ENCODE measurements at regions not wholly inside any gene's neighbourhood (a gene's known extent, or its start where the extent isn't known, plus 50 kb on each side); places are given as distances from the start of the nearest gene placed in this dataset.

- TF ChIP-seq, protein P1, sequence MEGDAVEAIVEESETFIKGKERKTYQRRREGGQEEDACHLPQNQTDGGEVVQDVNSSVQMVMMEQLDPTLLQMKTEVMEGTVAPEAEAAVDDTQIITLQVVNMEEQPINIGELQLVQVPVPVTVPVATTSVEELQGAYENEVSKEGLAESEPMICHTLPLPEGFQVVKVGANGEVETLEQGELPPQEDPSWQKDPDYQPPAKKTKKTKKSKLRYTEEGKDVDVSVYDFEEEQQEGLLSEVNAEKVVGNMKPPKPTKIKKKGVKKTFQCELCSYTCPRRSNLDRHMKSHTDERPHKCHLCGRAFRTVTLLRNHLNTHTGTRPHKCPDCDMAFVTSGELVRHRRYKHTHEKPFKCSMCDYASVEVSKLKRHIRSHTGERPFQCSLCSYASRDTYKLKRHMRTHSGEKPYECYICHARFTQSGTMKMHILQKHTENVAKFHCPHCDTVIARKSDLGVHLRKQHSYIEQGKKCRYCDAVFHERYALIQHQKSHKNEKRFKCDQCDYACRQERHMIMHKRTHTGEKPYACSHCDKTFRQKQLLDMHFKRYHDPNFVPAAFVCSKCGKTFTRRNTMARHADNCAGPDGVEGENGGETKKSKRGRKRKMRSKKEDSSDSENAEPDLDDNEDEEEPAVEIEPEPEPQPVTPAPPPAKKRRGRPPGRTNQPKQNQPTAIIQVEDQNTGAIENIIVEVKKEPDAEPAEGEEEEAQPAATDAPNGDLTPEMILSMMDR (conservative IDR thresholded peaks at IDR 0.05; ENCODE audit: low read depth, low read length): no peak
- TF ChIP-seq EZH2 (IDR thresholded peaks at IDR 0.05; ENCODE audit: low read length, unreplicated experiment): no peak
These were observed 196.7 kb upstream of the PFKP start for GRCh38 chr10:2870654-2871053.

Measured in PC-3 (cell line).